Neutrophil (primary cell): ENCODE measurements at regions not wholly inside any gene's neighbourhood (a gene's known extent, or its start where the extent isn't known, plus 50 kb on each side); places are given as distances from the start of the nearest gene placed in this dataset.

Source experiments
- H3K27ac ChIP-seq: fragments of 200-600 bp; sonication (generic); 2 replicates; pipeline ENCODE4 v1.5.1; 2016; ENCODE audit warnings: mild to moderate bottlenecking, moderate library complexity
- H3K27me3 ChIP-seq: fragments of 200-600 bp; sonication (generic); 2 replicates; pipeline ENCODE4 v1.6.0; 2016; ENCODE audit warnings: mild to moderate bottlenecking
- H3K36me3 ChIP-seq: fragments of 200-600 bp; sonication (generic); 2 replicates; pipeline ENCODE4 v1.5.1; 2017
- H3K4me1 ChIP-seq, 2 experiments: fragments of 200-600 bp in 1 of 2; sonication (generic) in 1 of 2; 1 replicate in 1 of 2; 2 replicates in 1 of 2; pipeline versions ENCODE4 v1.5.1 to v1.6.1; 2013 to 2016; ENCODE audit warnings: low read depth in 1 of 2, low read length in 1 of 2, mild to moderate bottlenecking in 1 of 2, moderate library complexity in 1 of 2; ENCODE audit not compliant: control insufficient read depth in 1 of 2, insufficient read depth in 1 of 2
- H3K4me3 ChIP-seq, 2 experiments: fragments of 200-600 bp in 1 of 2; sonication (generic) in 1 of 2; 1 replicate in 1 of 2; 2 replicates in 1 of 2; pipeline ENCODE4 v1.5.1; 2013 to 2016; ENCODE audit warnings: low read depth in 1 of 2, low read length in 1 of 2, mild to moderate bottlenecking in 1 of 2, moderate library complexity in 1 of 2
- H3K9me3 ChIP-seq: fragments of 200-600 bp; sonication (generic); 2 replicates; pipeline ENCODE4 v1.5.1; 2016
- CTCF ChIP-seq: fragments of 200-600 bp; sonication (generic); IDR thresholded peaks from 2 replicates; pipeline ENCODE4 v1.5.1; 2016; ENCODE audit warnings: antibody characterized with exemption

DNA sequence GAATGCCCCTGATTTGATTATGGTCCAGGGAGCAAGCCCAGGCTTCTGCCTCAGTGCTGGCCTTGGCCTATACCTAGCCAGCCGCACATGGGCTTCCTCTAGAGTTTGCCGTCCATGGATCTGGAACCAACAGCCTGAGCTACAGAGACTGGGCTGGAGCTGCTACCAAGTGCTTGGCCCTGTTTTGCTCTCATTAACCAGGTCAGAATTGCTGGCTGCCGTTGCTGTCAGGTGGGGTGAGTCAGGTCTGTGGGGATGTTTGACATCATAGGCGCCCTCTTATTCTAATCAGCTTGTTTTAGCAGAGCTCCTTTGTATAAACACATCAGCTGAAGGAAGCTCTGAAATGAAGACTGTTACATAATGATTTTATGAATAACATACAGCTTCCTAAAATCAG is 83.1 kb upstream of the PHACTR2 start:
- H3K27ac ChIP-seq = no peak overlapping the region
- no peak for TF ChIP-seq CTCF
- H3K9me3 ChIP-seq = no peaks in the 10 kb centered on the region
- H3K4me1 ChIP-seq = peaks cover 3 to 6% of the 10 kb centered on the region in 2 experiments
- no peaks in the 10 kb centered on the region for H3K36me3 ChIP-seq
- H3K27me3 ChIP-seq = no peaks in the 10 kb centered on the region
- H3K4me3 ChIP-seq = no peak overlapping the region

- Histone ChIP-seq H3K27ac (no peak overlapping the region), H3K36me3 (no peaks in the 10 kb centered on the region), H3K4me1 (no peaks in the 10 kb centered on the region), H3K9me3 (no peaks in the 10 kb centered on the region), H3K4me3 (no peak overlapping the region), H3K27me3 (no peaks in the 10 kb centered on the region)
- TF ChIP-seq CTCF = no peak
These were observed 80.8 kb upstream of the FUCA2 start for GRCh38 chr6:143592335-143592734.

- no peak overlapping the region for H3K27ac ChIP-seq
- no peaks in the 10 kb centered on the region for H3K4me1 ChIP-seq
- TF ChIP-seq CTCF = no peak
- no peaks in the 10 kb centered on the region for H3K36me3 ChIP-seq
- H3K27me3 ChIP-seq = no peaks in the 10 kb centered on the region
- H3K9me3 ChIP-seq = no peaks in the 10 kb centered on the region
- no peak overlapping the region for H3K4me3 ChIP-seq
These were observed 79.9 kb upstream of the FUCA2 start for GRCh38 chr6:143591441-143591840.

DNA sequence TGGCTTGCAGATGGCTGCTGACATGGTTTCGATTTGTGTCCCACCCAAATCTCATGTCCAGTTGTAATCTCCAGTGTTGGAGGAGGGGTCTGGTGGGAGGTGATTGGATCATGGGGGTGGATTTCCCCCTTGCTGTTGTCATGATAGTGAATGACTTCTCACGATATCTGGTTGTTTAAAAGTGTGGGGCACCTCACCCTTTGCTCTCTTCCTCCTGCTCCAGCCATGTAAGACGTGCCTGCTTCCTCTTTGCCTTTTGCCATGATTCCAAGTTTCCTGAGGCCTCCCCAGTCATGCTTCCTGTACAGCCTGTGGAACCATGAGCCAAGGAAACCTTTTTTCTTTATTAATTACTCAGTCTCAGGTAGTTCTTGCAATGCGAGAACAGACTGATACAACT is 77.6 kb upstream of the FUCA2 start:
- Histone ChIP-seq H3K27me3 (no peaks in the 10 kb centered on the region), H3K9me3 (no peaks in the 10 kb centered on the region), H3K4me1 (no peaks in the 10 kb centered on the region), H3K4me3 (no peak overlapping the region), H3K36me3 (no peaks in the 10 kb centered on the region), H3K27ac (no peak overlapping the region)
- TF ChIP-seq CTCF = no peak

DNA sequence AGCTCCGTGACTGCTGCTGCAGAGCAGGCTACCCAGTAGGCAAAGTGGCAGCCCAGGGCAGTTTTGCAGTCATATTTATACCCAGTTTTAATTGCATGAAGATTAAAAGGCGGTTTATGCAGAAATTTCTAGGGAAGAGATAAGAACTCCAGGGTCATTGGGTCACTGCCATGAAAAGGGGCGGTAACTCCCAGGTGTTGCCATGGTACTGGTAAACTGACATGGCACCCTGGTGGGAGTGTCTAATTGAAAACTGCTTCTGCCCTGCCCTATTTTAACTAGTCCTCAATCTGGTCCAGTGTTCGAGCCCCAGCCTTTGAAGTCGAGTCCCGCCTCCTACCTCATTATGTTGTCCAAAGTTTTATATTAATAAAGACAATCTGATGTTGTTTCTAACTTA is 75.0 kb upstream of the FUCA2 start:
- Histone ChIP-seq H3K27ac (no peak overlapping the region), H3K27me3 (no peaks in the 10 kb centered on the region), H3K9me3 (no peaks in the 10 kb centered on the region), H3K4me1 (no peaks in the 10 kb centered on the region), H3K36me3 (no peaks in the 10 kb centered on the region), H3K4me3 (no peak overlapping the region)
- no peak for TF ChIP-seq CTCF

GRCh38 chr6:143585716-143586115 is 74.2 kb upstream of the FUCA2 start:
- H3K36me3 ChIP-seq = no peaks in the 10 kb centered on the region
- no peak overlapping the region for H3K4me3 ChIP-seq
- no peak overlapping the region for H3K27ac ChIP-seq
- no peaks in the 10 kb centered on the region for H3K4me1 ChIP-seq
- H3K9me3 ChIP-seq = no peaks in the 10 kb centered on the region
- TF ChIP-seq CTCF = no peak
- H3K27me3 ChIP-seq = no peaks in the 10 kb centered on the region
